ENCODE measurements at regions not wholly inside any gene's neighbourhood (a gene's known extent, or its start where the extent isn't known, plus 50 kb on each side); places are given as distances from the start of the nearest gene placed in this dataset.

- TF ChIP-seq CTCF (IDR thresholded peaks at IDR 0.05) (no peak), POLR2A (IDR thresholded peaks at IDR 0.05) (no peak), EP300 (IDR thresholded peaks at IDR 0.05) (no peak)
Measured at GRCh38 chr19:30883071-30883470, 466.2 kb downstream of the TSHZ3 start.

Data from tibial nerve (tissue), 4 donors.